ENCODE measurements at regions not wholly inside any gene's neighbourhood (a gene's known extent, or its start where the extent isn't known, plus 50 kb on each side); places are given as distances from the start of the nearest gene placed in this dataset.
A peak's percentile ranks its signal among the peaks of the same experiment; 100 is the strongest.

GRCh38 chr6:6714118-6714897 is 125.8 kb downstream of the LY86 start:
- Histone ChIP-seq H3K36me3 (ENCODE audit: control insufficient read depth, insufficient read depth, low read length) (no peaks in the 10 kb centered on the region), H3K4me1 (ENCODE audit: control insufficient read depth, insufficient read depth, low read length, poor library complexity, severe bottlenecking) (peaks cover 16% of the 10 kb centered on the region), H3K4me3 (ENCODE audit: extremely low read depth, insufficient read depth, low read length, poor library complexity, severe bottlenecking) (no peak overlapping the region), H3K9me3 (ENCODE audit: control insufficient read depth, low read length) (no peaks in the 10 kb centered on the region), H3K27ac (ENCODE audit: low read depth, low read length, severe bottlenecking) (peak overlapping the region; percentile 33)
- 84 to 91% methylated on average over 10 to 11 of the region's 12 CpGs for WGBS, 2 experiments (ENCODE audit: insufficient coverage in 2 of 2)

- Histone ChIP-seq H3K4me1 (ENCODE audit: control insufficient read depth, insufficient read depth, low read length, poor library complexity, severe bottlenecking) (peaks cover 16% of the 10 kb centered on the region), H3K36me3 (ENCODE audit: control insufficient read depth, insufficient read depth, low read length) (no peaks in the 10 kb centered on the region), H3K9me3 (ENCODE audit: control insufficient read depth, low read length) (no peaks in the 10 kb centered on the region), H3K4me3 (ENCODE audit: extremely low read depth, insufficient read depth, low read length, poor library complexity, severe bottlenecking) (no peak overlapping the region), H3K27ac (ENCODE audit: low read depth, low read length, severe bottlenecking) (peak overlapping the region; percentile 33)
- 87 to 93% methylated on average over 6 to 7 of the region's 7 CpGs for WGBS, 2 experiments (ENCODE audit: insufficient coverage in 2 of 2)
Observed at GRCh38 chr6:6714953-6715352, 126.4 kb downstream of the LY86 start.

GRCh38 chr6:6715465-6715864 is 126.9 kb downstream of the LY86 start:
- Histone ChIP-seq H3K36me3 (ENCODE audit: control insufficient read depth, insufficient read depth, low read length) (no peaks in the 10 kb centered on the region), H3K4me3 (ENCODE audit: extremely low read depth, insufficient read depth, low read length, poor library complexity, severe bottlenecking) (no peak overlapping the region), H3K9me3 (ENCODE audit: control insufficient read depth, low read length) (no peaks in the 10 kb centered on the region), H3K27ac (ENCODE audit: low read depth, low read length, severe bottlenecking) (no peak overlapping the region), H3K4me1 (ENCODE audit: control insufficient read depth, insufficient read depth, low read length, poor library complexity, severe bottlenecking) (peaks cover 16% of the 10 kb centered on the region)
- 33% methylated on average over 2 of the region's 3 CpGs; no CpG with 5 or more reads in 1 of the 2 experiments for WGBS, 2 experiments (ENCODE audit: insufficient coverage in 2 of 2)

GRCh38 chr6:6716998-6717763 is 128.7 kb downstream of the LY86 start:
- Histone ChIP-seq H3K9me3 (ENCODE audit: control insufficient read depth, low read length) (no peaks in the 10 kb centered on the region), H3K4me3 (ENCODE audit: extremely low read depth, insufficient read depth, low read length, poor library complexity, severe bottlenecking) (no peak overlapping the region), H3K4me1 (ENCODE audit: control insufficient read depth, insufficient read depth, low read length, poor library complexity, severe bottlenecking) (peaks cover 16% of the 10 kb centered on the region), H3K27ac (ENCODE audit: low read depth, low read length, severe bottlenecking) (no peak overlapping the region), H3K36me3 (ENCODE audit: control insufficient read depth, insufficient read depth, low read length) (no peaks in the 10 kb centered on the region)
- 93 to 100% methylated on average over 1 to 3 of the region's 7 CpGs for WGBS, 2 experiments (ENCODE audit: insufficient coverage in 2 of 2)

GRCh38 chr6:6717953-6718352 is 129.4 kb downstream of the LY86 start:
- 67 to 74% methylated on average over 1 to 3 of the region's 3 CpGs for WGBS, 2 experiments (ENCODE audit: insufficient coverage in 2 of 2)
- no peaks in the 10 kb centered on the region for H3K36me3 ChIP-seq (ENCODE audit: control insufficient read depth, insufficient read depth, low read length)
- H3K27ac ChIP-seq (ENCODE audit: low read depth, low read length, severe bottlenecking) = no peak overlapping the region
- no peaks in the 10 kb centered on the region for H3K9me3 ChIP-seq (ENCODE audit: control insufficient read depth, low read length)
- peaks cover 16% of the 10 kb centered on the region for H3K4me1 ChIP-seq (ENCODE audit: control insufficient read depth, insufficient read depth, low read length, poor library complexity, severe bottlenecking)
- no peak overlapping the region for H3K4me3 ChIP-seq (ENCODE audit: extremely low read depth, insufficient read depth, low read length, poor library complexity, severe bottlenecking)

GRCh38 chr6:6721606-6722005 is 133.1 kb downstream of the LY86 start:
- Histone ChIP-seq H3K4me3 (ENCODE audit: extremely low read depth, insufficient read depth, low read length, poor library complexity, severe bottlenecking) (no peak overlapping the region), H3K9me3 (ENCODE audit: control insufficient read depth, low read length) (no peaks in the 10 kb centered on the region), H3K27ac (ENCODE audit: low read depth, low read length, severe bottlenecking) (no peak overlapping the region), H3K4me1 (ENCODE audit: control insufficient read depth, insufficient read depth, low read length, poor library complexity, severe bottlenecking) (peaks cover 29% of the 10 kb centered on the region), H3K36me3 (ENCODE audit: control insufficient read depth, insufficient read depth, low read length) (no peaks in the 10 kb centered on the region)
- 92% methylated on average over 2 of the region's 2 CpGs; no CpG with 5 or more reads in 1 of the 2 experiments for WGBS, 2 experiments (ENCODE audit: insufficient coverage in 2 of 2)

GRCh38 chr6:6722195-6722594 is 133.7 kb downstream of the LY86 start:
- H3K9me3 ChIP-seq (ENCODE audit: control insufficient read depth, low read length) = no peaks in the 10 kb centered on the region
- 88% methylated on average over 1 to 4 of the region's 5 CpGs for WGBS, 2 experiments (ENCODE audit: insufficient coverage in 2 of 2)
- H3K4me3 ChIP-seq (ENCODE audit: extremely low read depth, insufficient read depth, low read length, poor library complexity, severe bottlenecking) = no peak overlapping the region
- H3K27ac ChIP-seq (ENCODE audit: low read depth, low read length, severe bottlenecking) = no peak overlapping the region
- peaks cover 29% of the 10 kb centered on the region for H3K4me1 ChIP-seq (ENCODE audit: control insufficient read depth, insufficient read depth, low read length, poor library complexity, severe bottlenecking)
- H3K36me3 ChIP-seq (ENCODE audit: control insufficient read depth, insufficient read depth, low read length) = no peaks in the 10 kb centered on the region

GRCh38 chr6:6723361-6723760 is 134.8 kb downstream of the LY86 start:
- Histone ChIP-seq H3K4me1 (ENCODE audit: control insufficient read depth, insufficient read depth, low read length, poor library complexity, severe bottlenecking) (peaks cover 29% of the 10 kb centered on the region), H3K4me3 (ENCODE audit: extremely low read depth, insufficient read depth, low read length, poor library complexity, severe bottlenecking) (no peak overlapping the region), H3K36me3 (ENCODE audit: control insufficient read depth, insufficient read depth, low read length) (no peaks in the 10 kb centered on the region), H3K27ac (ENCODE audit: low read depth, low read length, severe bottlenecking) (peak overlapping the region; percentile 88), H3K9me3 (ENCODE audit: control insufficient read depth, low read length) (no peaks in the 10 kb centered on the region)
- WGBS, 2 experiments (ENCODE audit: insufficient coverage in 2 of 2) = 70% methylated on average over 1 of the region's 1 CpG; no CpG with 5 or more reads in 1 of the 2 experiments

GRCh38 chr6:6723921-6724538 is 135.5 kb downstream of the LY86 start:
- H3K36me3 ChIP-seq (ENCODE audit: control insufficient read depth, insufficient read depth, low read length) = no peaks in the 10 kb centered on the region
- H3K4me3 ChIP-seq (ENCODE audit: extremely low read depth, insufficient read depth, low read length, poor library complexity, severe bottlenecking) = peak overlapping the region; percentile 3
- peaks cover 29% of the 10 kb centered on the region for H3K4me1 ChIP-seq (ENCODE audit: control insufficient read depth, insufficient read depth, low read length, poor library complexity, severe bottlenecking)
- WGBS, 2 experiments (ENCODE audit: insufficient coverage in 2 of 2) = 40 to 41% methylated on average over 11 of the region's 16 CpGs
- no peaks in the 10 kb centered on the region for H3K9me3 ChIP-seq (ENCODE audit: control insufficient read depth, low read length)
- peak overlapping the region; percentile 88 for H3K27ac ChIP-seq (ENCODE audit: low read depth, low read length, severe bottlenecking)

- 17 to 18% methylated on average over 35 to 36 of the region's 40 CpGs for WGBS, 2 experiments (ENCODE audit: insufficient coverage in 2 of 2)
- Histone ChIP-seq H3K4me3 (ENCODE audit: extremely low read depth, insufficient read depth, low read length, poor library complexity, severe bottlenecking) (peak overlapping the region; percentile 8), H3K27ac (ENCODE audit: low read depth, low read length, severe bottlenecking) (peak overlapping the region; percentile 88), H3K9me3 (ENCODE audit: control insufficient read depth, low read length) (no peaks in the 10 kb centered on the region), H3K36me3 (ENCODE audit: control insufficient read depth, insufficient read depth, low read length) (no peaks in the 10 kb centered on the region), H3K4me1 (ENCODE audit: control insufficient read depth, insufficient read depth, low read length, poor library complexity, severe bottlenecking) (peaks cover 29% of the 10 kb centered on the region)
Observed at GRCh38 chr6:6724539-6725467, 136.3 kb downstream of the LY86 start.

All from mesodermal cell (in vitro differentiated cells).